Stomach smooth muscle (tissue), 2 donors: ENCODE measurements at regions not wholly inside any gene's neighbourhood (a gene's known extent, or its start where the extent isn't known, plus 50 kb on each side); places are given as distances from the start of the nearest gene placed in this dataset.

Experiments
- H3K27ac ChIP-seq: one replicate; pipeline ENCODE4 v1.7.0; 2013; ENCODE audit warnings: mild to moderate bottlenecking, low read length, inconsistent platforms
- H3K27me3 ChIP-seq, 2 donors: one replicate each; pipeline ENCODE4 v1.7.0; 2013; ENCODE audit warnings: low read length in 2 of 2; ENCODE audit not compliant: insufficient read depth in 2 of 2, control insufficient read depth in 1 of 2
- H3K36me3 ChIP-seq, 2 donors: one replicate each; pipeline ENCODE4 v1.7.0; 2013; ENCODE audit warnings: low read length in 2 of 2; ENCODE audit not compliant: control insufficient read depth in 2 of 2, insufficient read depth in 2 of 2
- H3K4me1 ChIP-seq: one replicate; pipeline ENCODE4 v1.7.0; 2013; ENCODE audit warnings: low read length; ENCODE audit not compliant: control insufficient read depth, insufficient read depth
- H3K4me3 ChIP-seq, 2 donors: one replicate each; pipeline ENCODE4 v1.7.0; 2013; ENCODE audit warnings: low read length in 2 of 2
- H3K9ac ChIP-seq, 2 donors: one replicate each; pipeline ENCODE4 v1.7.0; 2013; ENCODE audit warnings: low read length in 2 of 2, mild to moderate bottlenecking in 1 of 2
- H3K9me3 ChIP-seq, 2 donors: one replicate each; pipeline ENCODE4 v1.7.0; 2013; ENCODE audit warnings: low read length in 2 of 2; ENCODE audit not compliant: control insufficient read depth in 2 of 2
- donor health status: healthy.
- donor health status: Pancreatic carcinoma.

DNA sequence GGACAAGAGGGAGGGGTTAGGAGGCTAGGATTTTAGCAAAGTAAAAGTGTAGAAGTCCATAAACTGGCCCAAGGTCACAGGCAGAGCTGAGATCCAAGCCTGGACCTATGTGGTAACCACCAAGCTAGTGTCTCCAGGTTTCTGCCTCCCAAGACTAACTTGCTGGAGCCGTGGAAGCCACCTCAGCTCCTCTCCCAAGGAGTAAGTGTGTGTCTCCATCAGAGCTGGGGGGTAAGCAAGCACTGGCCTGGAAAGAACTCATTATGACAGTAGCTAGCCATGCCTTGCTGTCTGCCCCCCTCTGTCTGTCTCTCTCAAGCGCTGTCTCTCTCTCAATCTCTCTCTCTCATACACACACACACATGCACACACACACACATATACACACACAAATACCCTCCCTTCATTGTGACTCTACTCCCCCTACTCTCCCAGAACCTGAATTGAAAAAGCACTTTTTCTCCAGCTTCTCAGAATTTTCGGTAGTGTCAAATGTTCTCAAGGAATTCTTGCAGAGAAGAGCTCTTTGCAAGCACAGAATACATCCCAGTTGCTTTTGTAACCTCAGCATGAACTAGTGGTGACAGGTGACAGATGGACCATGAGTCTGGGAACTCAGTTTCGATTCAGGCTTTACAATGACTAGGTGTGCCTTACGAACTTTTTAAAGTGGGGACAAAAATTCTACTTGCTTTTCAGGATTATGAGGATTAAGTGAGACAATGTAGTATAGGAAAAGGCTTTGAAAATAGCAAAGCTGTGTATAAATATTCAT is 238.0 kb upstream of the FGGY start:
- H3K27ac ChIP-seq, result no peak overlapping the region
- H3K9ac ChIP-seq, result no peak overlapping the region
- H3K4me3 ChIP-seq, result no peak overlapping the region
- H3K36me3 ChIP-seq, result no peaks in the 10 kb centered on the region
- no peaks in the 10 kb centered on the region for H3K27me3 ChIP-seq
- peaks cover 24% of the 10 kb centered on the region for H3K4me1 ChIP-seq
- no peaks in the 10 kb centered on the region for H3K9me3 ChIP-seq

DNA sequence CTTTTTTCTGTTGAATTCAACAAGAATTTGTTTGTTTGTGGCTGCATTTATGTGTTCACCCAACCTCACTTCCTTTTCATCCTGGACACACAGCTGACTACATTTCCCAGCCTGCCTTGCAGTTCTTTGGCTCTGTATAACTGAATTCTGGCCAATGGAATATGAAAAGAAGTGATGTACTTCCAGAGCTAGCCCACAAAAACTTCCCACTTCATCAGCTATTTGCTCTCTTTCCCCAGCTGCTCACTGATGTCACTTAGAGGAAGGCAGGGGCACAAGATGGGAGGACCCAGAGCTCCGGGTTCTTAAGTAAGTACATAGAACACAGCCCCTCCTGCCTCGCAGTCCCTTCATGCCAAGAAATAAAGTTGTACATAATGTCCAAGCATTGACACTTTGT is 235.0 kb upstream of the FGGY start:
- Histone ChIP-seq H3K27ac (peak overlapping the region; percentile 32), H3K9ac (peak overlapping the region in 1 of 2 donors; percentile 37), H3K36me3 (no peaks in the 10 kb centered on the region), H3K4me1 (peaks cover 14% of the 10 kb centered on the region), H3K27me3 (no peaks in the 10 kb centered on the region), H3K4me3 (peak overlapping the region; percentile 3 to 59), H3K9me3 (no peaks in the 10 kb centered on the region)

DNA sequence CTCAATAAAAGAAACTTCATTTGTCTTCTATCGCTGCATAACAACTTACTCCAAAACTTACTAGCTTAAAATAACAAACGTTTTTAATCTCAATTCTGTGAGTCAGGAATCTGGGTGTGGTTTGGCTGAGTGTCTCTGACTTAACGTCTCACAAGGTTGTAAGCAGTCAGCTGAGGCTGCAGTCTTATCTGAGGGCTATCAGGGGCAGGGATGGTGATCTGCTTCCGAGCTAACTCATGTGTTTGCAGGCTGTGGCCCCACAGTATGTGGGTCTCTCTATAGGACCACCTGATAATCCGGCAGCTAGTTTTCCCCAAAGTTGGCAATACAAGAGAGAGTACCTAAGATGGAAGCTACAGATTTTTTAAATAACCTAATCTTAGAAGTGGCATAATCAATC is 234.2 kb upstream of the FGGY start:
- no peaks in the 10 kb centered on the region for H3K36me3 ChIP-seq
- H3K9ac ChIP-seq, result no peak overlapping the region
- H3K27me3 ChIP-seq, result no peaks in the 10 kb centered on the region
- peaks cover 5% of the 10 kb centered on the region for H3K4me1 ChIP-seq
- H3K27ac ChIP-seq, result peak overlapping the region; percentile 32
- H3K9me3 ChIP-seq, result no peaks in the 10 kb centered on the region
- no peak overlapping the region for H3K4me3 ChIP-seq

DNA sequence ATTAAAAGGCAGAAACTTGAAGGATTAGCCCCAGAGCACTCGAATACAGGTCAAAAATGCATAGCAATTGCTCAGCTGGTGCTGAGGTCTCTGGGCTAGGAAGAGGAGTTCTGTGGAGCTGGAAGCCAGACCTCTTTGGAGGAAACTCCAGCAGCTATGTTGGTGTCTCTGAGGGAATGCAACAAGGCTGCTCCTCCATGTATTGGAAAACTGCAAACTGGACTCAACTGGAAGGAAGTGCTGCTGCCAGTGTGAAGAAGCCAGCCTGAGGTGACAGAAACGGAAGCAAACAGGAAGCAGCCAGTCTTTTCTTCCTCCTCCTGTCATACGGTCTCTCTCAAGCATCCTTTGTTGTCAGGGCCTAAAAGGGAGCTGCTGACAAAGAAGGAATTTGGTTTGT is 233.4 kb upstream of the FGGY start:
- H3K9ac ChIP-seq, result no peak overlapping the region
- H3K9me3 ChIP-seq, result no peaks in the 10 kb centered on the region
- H3K4me1 ChIP-seq, result peaks cover 4% of the 10 kb centered on the region
- H3K27me3 ChIP-seq, result no peaks in the 10 kb centered on the region
- no peak overlapping the region for H3K27ac ChIP-seq
- H3K36me3 ChIP-seq, result no peaks in the 10 kb centered on the region
- no peak overlapping the region for H3K4me3 ChIP-seq

DNA sequence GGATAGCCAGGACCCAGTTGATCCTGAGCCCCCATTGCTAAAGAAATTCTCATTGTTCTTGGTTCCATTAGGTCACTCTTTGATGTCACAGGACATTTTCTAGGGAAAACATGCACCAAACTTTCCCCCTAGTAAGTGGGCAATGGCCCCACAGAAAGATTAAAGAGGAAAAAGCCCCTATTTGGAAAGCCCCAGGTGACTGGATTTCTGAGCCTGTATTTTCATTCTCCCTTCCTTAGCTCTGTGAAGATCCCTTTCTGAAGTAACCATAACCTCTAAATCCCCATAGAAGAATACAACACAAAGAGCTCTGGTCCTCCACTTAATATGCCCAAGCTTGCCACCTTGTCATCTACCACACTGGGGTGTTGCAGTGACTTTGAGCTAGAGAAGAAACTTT is 232.3 kb upstream of the FGGY start:
- Histone ChIP-seq H3K4me3 (no peak overlapping the region), H3K9me3 (no peaks in the 10 kb centered on the region), H3K4me1 (peaks cover 4% of the 10 kb centered on the region), H3K27ac (no peak overlapping the region), H3K9ac (no peak overlapping the region), H3K27me3 (no peaks in the 10 kb centered on the region), H3K36me3 (no peaks in the 10 kb centered on the region)

DNA sequence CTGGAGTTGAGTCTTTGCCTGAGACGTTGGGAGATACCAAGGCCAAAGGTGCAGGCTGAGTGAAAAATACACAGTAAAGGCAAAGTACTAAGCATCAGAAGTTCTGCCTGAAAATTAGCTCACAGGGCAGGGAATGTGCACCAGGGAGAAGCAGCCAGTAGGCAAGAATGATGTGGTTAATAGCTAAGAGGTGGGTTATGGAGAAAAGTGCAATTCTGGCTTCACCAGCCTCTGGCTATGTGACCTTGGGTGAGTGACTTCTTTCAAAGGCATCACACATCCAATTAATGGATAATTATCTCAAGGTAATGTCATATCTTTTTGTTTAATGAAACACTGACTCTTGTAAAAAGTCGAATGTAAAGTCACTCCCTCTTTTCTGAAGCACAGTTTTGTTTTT is 230.7 kb upstream of the FGGY start:
- no peak overlapping the region for H3K27ac ChIP-seq
- H3K4me3 ChIP-seq, result no peak overlapping the region
- H3K4me1 ChIP-seq, result peaks cover 4% of the 10 kb centered on the region
- H3K36me3 ChIP-seq, result no peaks in the 10 kb centered on the region
- H3K27me3 ChIP-seq, result no peaks in the 10 kb centered on the region
- H3K9ac ChIP-seq, result no peak overlapping the region
- no peaks in the 10 kb centered on the region for H3K9me3 ChIP-seq

DNA sequence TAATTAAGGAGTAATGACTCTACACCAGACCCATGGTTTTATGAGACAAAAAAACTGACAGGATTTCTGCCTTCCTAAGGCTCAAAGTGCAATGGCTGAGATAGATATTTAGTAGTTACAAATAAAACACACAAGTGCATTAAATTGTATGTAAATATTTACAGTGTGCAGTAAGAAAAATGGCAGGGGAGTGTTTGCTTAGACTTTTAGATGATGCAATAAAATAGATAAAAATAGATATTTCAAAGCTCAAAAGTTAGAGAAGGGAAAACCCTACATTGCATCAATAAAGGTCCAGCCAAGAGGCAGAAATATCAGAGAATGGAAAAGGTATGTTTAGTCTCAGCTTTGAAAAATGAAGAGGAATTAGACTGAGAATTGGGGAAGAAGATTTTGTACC is 226.3 kb upstream of the FGGY start:
- no peaks in the 10 kb centered on the region for H3K4me1 ChIP-seq
- H3K36me3 ChIP-seq, result no peaks in the 10 kb centered on the region
- no peaks in the 10 kb centered on the region for H3K9me3 ChIP-seq
- H3K27ac ChIP-seq, result no peak overlapping the region
- H3K4me3 ChIP-seq, result no peak overlapping the region
- H3K27me3 ChIP-seq, result no peaks in the 10 kb centered on the region
- H3K9ac ChIP-seq, result no peak overlapping the region

DNA sequence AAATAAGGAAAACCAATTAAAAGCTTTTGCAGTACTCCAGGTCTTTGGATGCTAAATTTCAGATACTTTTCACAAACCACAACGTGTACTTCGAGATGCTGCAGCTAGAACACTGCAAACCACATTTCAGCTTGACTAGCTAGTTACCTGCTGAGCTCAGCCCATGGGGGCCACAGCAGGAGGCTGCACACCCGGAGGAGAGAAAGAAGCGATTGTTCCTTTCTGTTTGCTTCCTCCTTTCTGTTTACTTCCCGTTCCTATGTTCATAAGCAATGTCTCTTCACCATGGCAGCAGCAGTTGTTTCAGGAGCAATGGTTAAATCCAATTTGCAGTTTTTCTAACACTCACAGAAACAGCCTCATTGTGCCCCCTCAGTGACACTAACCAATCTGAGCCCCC is 225.6 kb upstream of the FGGY start:
- no peaks in the 10 kb centered on the region for H3K9me3 ChIP-seq
- no peaks in the 10 kb centered on the region for H3K27me3 ChIP-seq
- H3K9ac ChIP-seq, result no peak overlapping the region
- no peak overlapping the region for H3K4me3 ChIP-seq
- H3K36me3 ChIP-seq, result no peaks in the 10 kb centered on the region
- H3K27ac ChIP-seq, result no peak overlapping the region
- no peaks in the 10 kb centered on the region for H3K4me1 ChIP-seq

DNA sequence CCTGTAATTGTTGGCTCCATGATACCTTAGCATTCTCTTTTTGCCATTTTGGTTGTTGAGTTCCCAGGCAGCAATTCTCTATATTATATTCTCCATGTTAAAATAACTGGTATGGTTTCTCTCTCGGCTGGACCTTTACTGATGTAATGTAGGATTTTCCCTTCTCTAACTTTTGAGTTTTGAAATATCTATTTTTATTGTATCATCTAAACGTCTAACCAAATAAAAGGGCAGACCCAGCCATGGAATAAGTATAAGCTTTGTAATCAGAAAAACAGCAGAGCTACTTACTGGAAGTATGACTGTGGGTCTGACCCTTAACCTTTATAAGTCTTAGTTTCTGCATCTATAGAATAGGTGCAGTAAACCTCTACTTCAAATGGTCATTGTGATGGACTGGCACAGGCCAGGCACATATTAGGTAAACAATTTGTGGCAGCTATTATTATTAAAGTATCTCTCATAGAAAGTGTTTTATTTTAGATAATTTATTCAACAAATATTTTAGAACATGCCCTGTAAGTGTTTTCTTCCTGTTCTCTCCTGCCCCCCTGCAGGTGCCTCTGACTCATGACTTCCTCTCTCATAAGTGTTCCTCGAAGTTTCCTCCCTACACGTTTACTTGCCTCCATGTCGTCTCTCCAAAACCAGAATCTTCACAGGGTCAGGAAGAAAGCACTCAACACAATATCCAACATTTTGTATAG is 224.9 kb upstream of the FGGY start:
- Histone ChIP-seq H3K27me3 (no peaks in the 10 kb centered on the region), H3K9me3 (no peaks in the 10 kb centered on the region), H3K4me3 (no peak overlapping the region), H3K4me1 (no peaks in the 10 kb centered on the region), H3K36me3 (no peaks in the 10 kb centered on the region), H3K9ac (no peak overlapping the region), H3K27ac (no peak overlapping the region)

DNA sequence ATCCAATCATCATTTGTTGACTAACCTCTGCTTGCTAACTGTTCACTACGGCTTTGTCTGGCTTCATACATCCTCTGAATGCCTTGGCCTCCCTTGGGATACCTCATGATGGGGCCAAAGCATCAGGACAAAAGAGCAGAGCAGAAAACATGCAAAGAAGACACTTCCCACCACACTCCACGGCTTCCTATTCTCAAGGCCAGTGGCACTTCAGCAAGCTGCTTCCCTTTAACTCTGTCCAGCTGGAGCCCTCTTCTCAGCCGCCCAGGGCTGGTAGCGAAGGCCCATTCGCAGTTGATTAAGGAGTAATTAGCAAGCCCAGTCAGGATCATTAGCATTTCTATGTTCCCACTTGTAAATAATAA is 224.3 kb upstream of the FGGY start:
- Histone ChIP-seq H3K27ac (no peak overlapping the region), H3K4me1 (no peaks in the 10 kb centered on the region), H3K4me3 (no peak overlapping the region), H3K9me3 (no peaks in the 10 kb centered on the region), H3K36me3 (no peaks in the 10 kb centered on the region), H3K27me3 (no peaks in the 10 kb centered on the region), H3K9ac (no peak overlapping the region)

DNA sequence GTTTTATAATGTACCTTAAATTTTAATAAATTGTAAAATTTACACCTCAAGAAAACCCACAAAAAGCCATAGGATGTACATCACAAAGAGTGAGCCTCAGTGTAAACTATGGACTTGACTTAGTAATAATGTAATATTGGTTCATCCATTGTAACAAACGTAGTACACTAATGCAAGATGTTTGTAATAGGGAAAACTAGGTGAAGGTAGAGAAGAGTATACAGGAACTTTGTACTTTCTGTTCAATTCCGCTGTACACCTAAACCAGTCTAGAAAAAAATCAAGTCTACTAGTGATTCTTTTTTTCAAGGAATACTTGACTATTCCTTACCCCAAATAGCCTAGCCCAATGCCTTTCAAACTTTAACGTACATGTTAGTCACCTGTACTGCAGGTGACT is 222.3 kb upstream of the FGGY start:
- H3K36me3 ChIP-seq, result no peaks in the 10 kb centered on the region
- H3K4me1 ChIP-seq, result no peaks in the 10 kb centered on the region
- H3K27ac ChIP-seq, result no peak overlapping the region

More for the DNA sequence above, 222.3 kb upstream of the FGGY start:
- Histone ChIP-seq H3K9ac (no peak overlapping the region), H3K27me3 (no peaks in the 10 kb centered on the region), H3K9me3 (no peaks in the 10 kb centered on the region), H3K4me3 (no peak overlapping the region)
